HG02623 (cell line): ENCODE measurements at regions not wholly inside any gene's neighbourhood (a gene's known extent, or its start where the extent isn't known, plus 50 kb on each side); places are given as distances from the start of the nearest gene placed in this dataset.

Experiments used
- ATAC-seq: cut with Tn5 transposase; IDR thresholded peaks from one replicate; pipeline ENCODE4 v1.9.1; 2021; ENCODE audit warnings: moderate library complexity; ENCODE audit not compliant: unreplicated experiment

DNA sequence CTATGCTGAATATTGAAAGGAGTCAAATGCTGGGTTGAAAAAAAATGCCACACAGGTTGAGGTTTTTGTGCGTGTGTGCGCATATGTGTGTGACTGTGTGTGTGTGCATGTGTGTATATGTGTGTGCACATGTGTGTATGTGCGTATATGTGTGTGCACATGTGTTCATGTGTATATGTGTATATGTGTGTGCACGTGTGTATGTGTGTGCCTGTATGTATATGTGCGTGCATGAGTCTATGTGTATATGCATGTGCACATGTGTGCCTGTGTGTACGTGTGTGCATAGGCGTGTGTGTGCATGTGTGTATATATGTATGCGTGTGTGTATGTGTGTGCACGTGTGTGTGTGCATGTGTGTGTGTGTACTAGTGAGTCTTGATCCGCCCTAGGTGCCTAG is 655.7 kb downstream of the AACS start:
- no peak for ATAC-seq

DNA sequence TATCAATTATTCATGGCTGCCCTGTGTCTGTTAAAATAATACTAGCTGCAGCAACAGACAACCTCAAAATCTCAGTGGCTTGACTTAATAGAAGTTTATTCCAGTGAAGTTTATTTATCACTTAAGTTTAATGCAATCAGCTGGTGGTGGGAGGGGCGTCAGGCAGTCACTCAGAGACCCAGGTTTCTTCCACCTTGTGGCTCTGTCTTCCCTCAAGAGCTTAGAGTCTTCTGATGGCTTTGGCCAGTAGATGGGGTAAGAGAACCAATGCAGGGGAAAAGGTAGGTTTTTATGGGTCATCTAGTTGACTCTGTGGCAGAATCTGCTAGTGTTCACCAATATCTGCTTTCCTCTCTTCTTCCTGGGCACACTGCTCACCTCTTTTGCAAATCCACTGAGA is 668.9 kb downstream of the AACS start:
- ATAC-seq: no peak

- no peak for ATAC-seq
Measured at GRCh38 chr12:125738211-125738610, 673.0 kb downstream of the AACS start.

DNA sequence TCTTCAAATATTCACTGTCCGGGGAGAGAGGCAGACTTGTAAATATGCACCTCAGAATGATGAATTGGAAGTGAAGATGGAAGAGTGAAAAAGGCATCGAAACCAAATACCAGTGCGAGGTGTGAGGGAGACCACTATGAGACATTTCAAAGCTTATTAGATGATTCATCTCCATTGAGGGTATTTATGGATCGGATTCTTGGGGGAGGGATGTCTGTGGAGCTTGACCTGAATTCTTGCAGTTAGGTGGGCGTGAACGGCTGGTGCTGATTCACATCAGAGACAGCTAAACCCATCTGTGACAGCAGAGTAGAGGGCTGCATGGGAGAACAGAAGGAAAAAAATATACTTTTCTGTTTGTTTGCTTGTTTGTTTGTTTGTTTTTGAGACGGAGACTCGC is 677.2 kb downstream of the AACS start:
- no peak for ATAC-seq

DNA sequence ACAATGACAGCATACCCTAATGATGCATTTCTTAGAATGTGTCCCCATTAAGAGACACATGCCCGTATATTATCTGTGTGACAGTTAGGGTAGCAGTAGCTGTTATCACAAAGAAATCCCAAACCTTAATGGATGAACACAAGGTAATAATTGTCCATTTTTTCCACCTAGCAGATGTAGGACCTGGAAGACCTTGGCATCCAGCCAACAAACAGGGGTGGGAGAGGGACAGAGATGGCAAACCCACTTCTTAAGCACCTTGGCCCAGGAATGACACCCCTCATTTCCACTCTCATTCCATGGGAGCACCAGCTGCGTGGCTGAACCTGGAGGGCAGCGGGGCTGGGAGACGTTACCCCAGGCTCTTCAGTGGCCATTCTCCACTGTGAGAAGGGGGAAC is 679.0 kb downstream of the AACS start:
- no peak for ATAC-seq

DNA sequence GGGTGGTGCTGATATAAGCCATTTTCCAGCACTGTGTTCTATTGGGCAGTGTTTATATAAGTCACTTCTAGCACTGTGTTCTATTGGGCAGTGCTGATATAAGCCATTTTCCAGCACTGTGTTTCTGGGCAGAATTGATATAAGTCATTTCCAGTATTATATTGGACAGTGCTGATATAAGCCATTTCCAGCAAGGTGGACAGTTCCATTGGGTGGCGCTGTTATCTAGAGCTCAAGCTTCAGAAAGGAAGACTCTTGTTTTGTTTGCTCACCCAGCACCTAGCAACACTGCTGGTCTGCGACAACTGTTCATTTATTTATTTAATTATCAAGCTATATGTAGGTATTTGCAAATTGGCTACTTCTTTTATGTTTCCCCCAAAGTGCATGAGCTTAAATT is 690.3 kb downstream of the AACS start:
- ATAC-seq: no peak

DNA sequence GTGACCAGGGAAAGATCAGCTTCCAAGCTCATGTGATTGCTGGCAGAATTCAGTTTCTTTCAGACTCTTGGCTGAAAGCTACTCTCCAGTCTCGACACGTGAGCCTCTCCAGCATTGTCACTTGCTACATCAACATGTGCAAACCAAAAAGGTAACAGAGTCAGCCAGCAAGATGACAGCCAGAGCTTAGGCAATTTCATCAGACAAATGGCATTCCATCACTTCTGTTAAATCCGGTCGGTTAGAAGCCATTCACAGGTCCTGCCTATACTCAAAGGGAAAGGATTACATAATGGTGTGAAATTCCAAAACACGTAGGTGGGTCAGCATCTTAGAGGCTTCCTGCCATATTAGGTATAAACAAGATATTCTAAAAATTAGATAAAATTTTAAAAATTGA is 700.9 kb downstream of the AACS start:
- no peak for ATAC-seq

- no peak for ATAC-seq
Measured at GRCh38 chr12:125772403-125772802, 707.2 kb downstream of the AACS start.

- ATAC-seq: no peak
Measured at GRCh38 chr12:125773033-125773640, 707.9 kb downstream of the AACS start.

- ATAC-seq: no peak
Measured at GRCh38 chr12:125775507-125775906, 710.3 kb downstream of the AACS start.

DNA sequence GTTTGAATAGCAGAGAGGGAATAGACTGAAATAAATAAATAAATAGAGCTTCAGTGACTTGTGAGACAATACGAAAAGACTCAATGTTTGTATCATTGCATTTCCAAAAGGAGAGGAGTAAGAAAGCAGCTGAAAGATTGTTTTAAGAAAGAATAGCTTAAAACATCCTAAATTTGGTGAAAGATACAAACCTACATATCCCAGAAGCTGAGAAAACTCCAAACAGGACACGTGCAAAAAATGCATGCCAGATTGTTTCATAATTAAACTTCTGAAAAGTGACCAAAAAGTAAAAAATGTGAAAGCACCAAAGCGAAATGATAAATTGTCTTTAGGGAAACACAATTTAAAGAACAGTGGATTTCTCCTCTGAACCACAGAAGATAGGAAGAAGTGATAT is 711.0 kb downstream of the AACS start:
- no peak for ATAC-seq

- no peak for ATAC-seq
Measured at GRCh38 chr12:125786143-125786542, 720.9 kb downstream of the AACS start.

GRCh38 chr12:125794401-125794800 is 729.2 kb downstream of the AACS start:
- no peak for ATAC-seq

DNA sequence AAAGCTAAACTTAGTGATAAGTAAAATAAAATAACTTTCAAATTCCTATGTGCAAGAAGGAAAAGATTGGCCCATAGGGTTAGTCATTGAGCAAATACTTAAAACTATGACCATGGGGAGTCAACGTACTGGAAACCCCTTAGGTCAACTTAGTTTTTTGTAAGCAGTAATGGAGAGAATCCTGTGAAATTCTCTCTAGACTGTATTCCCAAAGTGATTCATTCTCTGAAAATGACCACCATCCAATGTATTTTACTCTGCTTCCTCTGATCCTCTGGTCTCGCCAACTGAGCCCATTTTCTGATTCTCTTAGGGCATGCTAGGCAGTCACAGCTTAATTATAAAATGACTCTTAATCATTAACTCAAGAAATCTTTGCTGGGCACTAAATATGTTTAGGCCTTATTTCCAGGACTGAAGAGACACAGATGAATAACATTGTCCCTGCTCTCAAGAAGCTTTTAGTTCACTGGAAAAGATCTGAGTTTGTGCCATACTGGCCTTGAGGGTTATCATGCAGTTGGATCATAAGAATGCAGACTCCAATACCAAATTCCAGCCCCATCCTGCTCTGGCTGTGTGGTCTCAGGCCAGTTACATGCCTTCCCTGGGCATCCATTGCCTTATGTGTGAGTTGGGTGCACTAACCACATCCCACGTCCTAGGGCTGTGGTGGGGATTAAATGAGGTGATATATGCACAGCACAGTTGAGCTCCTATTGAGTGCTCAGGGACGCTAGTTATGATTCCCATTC is 732.4 kb downstream of the AACS start:
- ATAC-seq: no peak

- no peak for ATAC-seq
Measured at GRCh38 chr12:125804660-125805059, 739.4 kb downstream of the AACS start.

- ATAC-seq: no peak
Measured at GRCh38 chr12:125824276-125824675, 759.0 kb downstream of the AACS start.

GRCh38 chr12:125835852-125836251 is 770.6 kb downstream of the AACS start:
- ATAC-seq: no peak

DNA sequence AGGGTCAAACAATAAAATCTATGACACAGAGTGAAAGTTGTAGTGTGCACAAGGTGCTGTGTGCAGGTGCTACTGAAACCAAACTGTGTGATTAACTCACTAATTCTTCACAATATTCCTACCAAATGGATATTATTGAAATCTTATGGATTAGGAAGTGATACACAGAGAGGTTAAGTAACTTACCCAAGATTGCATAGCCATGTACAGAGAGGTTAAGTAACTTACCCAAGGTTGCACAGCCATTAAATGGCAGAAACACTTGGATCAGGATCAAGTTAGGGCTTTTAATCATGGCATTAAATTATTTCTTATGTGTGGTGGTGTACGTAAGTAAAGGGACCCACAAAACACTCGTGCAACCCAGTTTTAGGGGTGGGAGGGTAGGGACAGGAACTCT is 771.4 kb downstream of the AACS start:
- ATAC-seq: no peak

GRCh38 chr12:125841332-125841731 is 776.1 kb downstream of the AACS start:
- ATAC-seq: no peak

GRCh38 chr12:125852116-125852515 is 786.9 kb downstream of the AACS start:
- no peak for ATAC-seq

- ATAC-seq: no peak
Measured at GRCh38 chr12:125852679-125853078, 787.4 kb downstream of the AACS start.

GRCh38 chr12:125853670-125854069 is 788.4 kb downstream of the AACS start:
- no peak for ATAC-seq

- ATAC-seq: no peak
Measured at GRCh38 chr12:125856366-125856765, 791.1 kb downstream of the AACS start.
